IMR-90 (cell line): ENCODE measurements at regions not wholly inside any gene's neighbourhood (a gene's known extent, or its start where the extent isn't known, plus 50 kb on each side); places are given as distances from the start of the nearest gene placed in this dataset.
"Not testable (repeated sequence)": the region's sequence is repeated elsewhere in the genome, so short reads cannot be mapped to it uniquely, and the experiment has no call there.

Source experiments
- ATAC-seq: fragments of 200-7000 bp; cut with Tn5 transposase; 2 replicates; pipeline ENCODE4 v1.9.1; 2020; ENCODE audit warnings: low read depth, mild to moderate bottlenecking, moderate library complexity
- BruUV-seq: library from RNA; stranded (reverse); fragments of 400-500 nt; replicated peaks from 2 replicates; lab custom pipeline; 2021; lab: Mats Ljungman, UMichigan
- CTCF ChIA-PET: fragments of 300-600 bp; formaldehyde crosslinking; extraction: SDS; loops from one replicate; lab custom pipeline; 2021; ENCODE audit warnings: antibody characterized with exemption; lab: Yijun Ruan, JAX
- POLR2A ChIA-PET: fragments of 300-600 bp; sonication (Branson Sonifier 250); formaldehyde crosslinking; loops from one replicate; lab custom pipeline; 2022; ENCODE audit warnings: antibody characterized with exemption; ENCODE audit not compliant: unreplicated experiment; lab: Charles Lee
- DNase-seq: peaks from one replicate; pipeline ENCODE4 v3.0.0; 2013
- H2AFZ ChIP-seq: replicated peaks from 2 replicates; pipeline ENCODE3; 2013; ENCODE audit warnings: low read length, mild to moderate bottlenecking; ENCODE audit not compliant: poor library complexity
- H2AK5ac ChIP-seq: 2 replicates; pipeline ENCODE4 v1.6.1; 2013; ENCODE audit warnings: low read depth, low read length, inconsistent platforms
- H2AK9ac ChIP-seq: replicated peaks from 2 replicates; pipeline ENCODE3; 2013; ENCODE audit warnings: mild to moderate bottlenecking, low read depth, low read length, moderate library complexity; ENCODE audit not compliant: poor library complexity
- H2BK120ac ChIP-seq: 2 replicates; pipeline ENCODE4 v1.6.1; 2013; ENCODE audit warnings: low read depth, low read length, inconsistent platforms
- H2BK15ac ChIP-seq: 3 replicates; pipeline ENCODE4 v1.6.1; 2013; ENCODE audit warnings: low read depth, low read length, inconsistent platforms
- H2BK20ac ChIP-seq: 2 replicates; pipeline ENCODE4 v1.6.1; 2013; ENCODE audit warnings: low read depth, mild to moderate bottlenecking, inconsistent platforms, low read length, moderate library complexity
- H2BK5ac ChIP-seq: 2 replicates; pipeline ENCODE4 v1.6.1; 2013; ENCODE audit warnings: mild to moderate bottlenecking, low read depth, low read length, inconsistent platforms; ENCODE audit not compliant: poor library complexity, severe bottlenecking
- H3K14ac ChIP-seq: replicated peaks from 2 replicates; pipeline ENCODE4 v1.6.1; 2013; ENCODE audit warnings: low read depth, low read length, inconsistent platforms
- H3K18ac ChIP-seq: 2 replicates; pipeline ENCODE4 v1.6.1; 2013; ENCODE audit warnings: low read depth, low read length, control low read depth
- H3K23ac ChIP-seq: 2 replicates; pipeline ENCODE4 v1.6.1; 2013; ENCODE audit warnings: low read depth, low read length, inconsistent platforms
- H3K27ac ChIP-seq: 2 replicates; pipeline ENCODE4 v1.5.1; 2013; ENCODE audit warnings: mild to moderate bottlenecking, control low read depth, low read length; ENCODE audit not compliant: insufficient read depth
- H3K27me3 ChIP-seq: 2 replicates; pipeline ENCODE4 v1.6.1; 2013; ENCODE audit warnings: low read length; ENCODE audit not compliant: control insufficient read depth, insufficient read depth
- H3K36me3 ChIP-seq: 2 replicates; pipeline ENCODE4 v1.6.1; 2013; ENCODE audit warnings: low read length, mixed read lengths; ENCODE audit not compliant: control insufficient read depth, insufficient read depth
- H3K4ac ChIP-seq: 2 replicates; pipeline ENCODE4 v1.6.1; 2013; ENCODE audit warnings: low read depth, low read length, inconsistent platforms
- H3K4me1 ChIP-seq: 2 replicates; pipeline ENCODE4 v1.6.1; 2013; ENCODE audit warnings: low read length, mixed read lengths; ENCODE audit not compliant: control insufficient read depth, insufficient read depth
- H3K4me2 ChIP-seq: 2 replicates; pipeline ENCODE4 v1.6.1; 2013; ENCODE audit warnings: low read depth, mild to moderate bottlenecking, control low read depth, low read length, moderate library complexity
- H3K4me3 ChIP-seq: 2 replicates; pipeline ENCODE4 v1.5.1; 2013; ENCODE audit warnings: low read depth, mild to moderate bottlenecking, control low read depth, low read length, moderate library complexity; ENCODE audit not compliant: insufficient read depth
- H3K56ac ChIP-seq: 2 replicates; pipeline ENCODE4 v1.6.1; 2013; ENCODE audit warnings: low read length, inconsistent platforms; ENCODE audit not compliant: insufficient read depth; ENCODE audit errors: extremely low read depth
- H3K79me1 ChIP-seq, 2 experiments: 2 replicates each; pipeline ENCODE4 v1.6.1; 2013; ENCODE audit warnings: low read length in 2 of 2, inconsistent platforms in 1 of 2, low read depth in 1 of 2
- H3K9ac ChIP-seq: 2 replicates; pipeline ENCODE4 v1.6.1; 2013; ENCODE audit warnings: low read depth, low read length, control low read depth
- H3K9me1 ChIP-seq: 2 replicates; pipeline ENCODE4 v1.6.1; 2013; ENCODE audit warnings: low read length, inconsistent platforms; ENCODE audit not compliant: insufficient read depth
- H3K9me3 ChIP-seq: 2 replicates; pipeline ENCODE4 v1.6.1; 2013; ENCODE audit warnings: low read length; ENCODE audit not compliant: control insufficient read depth, insufficient read depth
- H4K20me1 ChIP-seq: 2 replicates; pipeline ENCODE4 v1.6.1; 2013; ENCODE audit warnings: low read length, inconsistent platforms; ENCODE audit not compliant: insufficient read depth
- H4K5ac ChIP-seq: 2 replicates; pipeline ENCODE4 v1.6.1; 2013; ENCODE audit warnings: mild to moderate bottlenecking, low read depth, low read length, control low read depth
- H4K8ac ChIP-seq, 2 experiments: 2 replicates each; pipeline ENCODE4 v1.6.1; 2013; ENCODE audit warnings: low read depth in 2 of 2, low read length in 2 of 2, control low read depth in 1 of 2, inconsistent platforms in 1 of 2
- H4K91ac ChIP-seq: 2 replicates; pipeline ENCODE4 v1.6.1; 2013; ENCODE audit warnings: low read depth, low read length, inconsistent platforms; ENCODE audit not compliant: insufficient read depth
- WGBS, 2 experiments: methylation state at CpG; one replicate each; pipeline versions ENCODE4 v1.1.5 to v1.1.7; 2013; ENCODE audit warnings: missing lambda C conversion rate in 2 of 2; ENCODE audit not compliant: insufficient read length in 1 of 2; ENCODE audit errors: extremely low coverage in 2 of 2; 5-methylcytosine and 5-hydroxymethylcytosine counted together
- dilution Hi-C: fragments of 300-500 bp; cut with HindIII; formaldehyde crosslinking; loops from one replicate; pipeline ENCODE4 v1.14.3; 2018; ENCODE audit warnings: low sequenced_read_pairs; ENCODE audit not compliant: unreplicated experiment
- in situ Hi-C: fragments of 300-500 bp; cut with MboI; formaldehyde crosslinking; loops from 3 replicates; pipeline ENCODE4 v1.14.3; 2019; ENCODE audit warnings: low sequenced_read_pairs, inconsistent platforms, mixed read lengths
- intact Hi-C: fragments of 100-400 bp; cut with micrococcal nuclease; formaldehyde crosslinking; loops from 2 replicates; pipeline ENCODE4 v1.10.0; 2022

DNA sequence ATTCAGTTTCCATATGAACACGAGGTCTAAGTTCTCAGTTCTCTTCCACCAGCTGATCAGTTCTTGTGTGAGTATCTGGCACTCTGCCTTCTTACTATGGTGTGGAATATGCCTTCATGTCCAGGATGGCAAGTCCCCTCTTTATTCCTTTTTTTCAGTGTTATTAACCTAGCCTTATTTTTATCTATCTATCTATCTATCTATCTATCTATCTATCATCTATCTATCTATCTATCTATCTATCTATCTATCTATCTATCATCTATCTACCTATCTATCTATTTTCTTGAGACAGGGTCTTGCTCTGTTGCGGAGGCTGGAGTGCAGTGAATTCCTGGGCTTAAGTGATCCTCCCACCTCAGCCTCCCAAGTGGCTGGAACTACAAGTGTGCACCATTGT is 329.2 kb upstream of the TNRC6C start:
- H2AK5ac ChIP-seq, H3K27me3 ChIP-seq, H2BK120ac ChIP-seq, H2BK15ac ChIP-seq, BruUV-seq, H3K27ac ChIP-seq, H3K4me3 ChIP-seq, H2BK5ac ChIP-seq, H3K4me2 ChIP-seq, dilution Hi-C loops, H3K56ac ChIP-seq, H3K14ac ChIP-seq, H4K5ac ChIP-seq, H3K36me3 ChIP-seq, POLR2A ChIA-PET, in situ Hi-C loops, H2AFZ ChIP-seq, H4K20me1 ChIP-seq, H3K9ac ChIP-seq, CTCF ChIA-PET, H3K18ac ChIP-seq, H2BK20ac ChIP-seq, H3K4me1 ChIP-seq, H4K8ac ChIP-seq, H2AK9ac ChIP-seq, H3K9me3 ChIP-seq, H3K9me1 ChIP-seq, H3K23ac ChIP-seq, ATAC-seq, DNase-seq, H3K4ac ChIP-seq, H3K79me1 ChIP-seq, intact Hi-C loops, H4K91ac ChIP-seq: not testable (repeated sequence)
- no CpG with 5 or more reads among the region's 2 CpGs for WGBS, 2 experiments
